ENCODE measurements at regions not wholly inside any gene's neighbourhood (a gene's known extent, or its start where the extent isn't known, plus 50 kb on each side); places are given as distances from the start of the nearest gene placed in this dataset.
"Not testable (repeated sequence)": the region's sequence is repeated elsewhere in the genome, so short reads cannot be mapped to it uniquely, and the experiment has no call there.

DNA sequence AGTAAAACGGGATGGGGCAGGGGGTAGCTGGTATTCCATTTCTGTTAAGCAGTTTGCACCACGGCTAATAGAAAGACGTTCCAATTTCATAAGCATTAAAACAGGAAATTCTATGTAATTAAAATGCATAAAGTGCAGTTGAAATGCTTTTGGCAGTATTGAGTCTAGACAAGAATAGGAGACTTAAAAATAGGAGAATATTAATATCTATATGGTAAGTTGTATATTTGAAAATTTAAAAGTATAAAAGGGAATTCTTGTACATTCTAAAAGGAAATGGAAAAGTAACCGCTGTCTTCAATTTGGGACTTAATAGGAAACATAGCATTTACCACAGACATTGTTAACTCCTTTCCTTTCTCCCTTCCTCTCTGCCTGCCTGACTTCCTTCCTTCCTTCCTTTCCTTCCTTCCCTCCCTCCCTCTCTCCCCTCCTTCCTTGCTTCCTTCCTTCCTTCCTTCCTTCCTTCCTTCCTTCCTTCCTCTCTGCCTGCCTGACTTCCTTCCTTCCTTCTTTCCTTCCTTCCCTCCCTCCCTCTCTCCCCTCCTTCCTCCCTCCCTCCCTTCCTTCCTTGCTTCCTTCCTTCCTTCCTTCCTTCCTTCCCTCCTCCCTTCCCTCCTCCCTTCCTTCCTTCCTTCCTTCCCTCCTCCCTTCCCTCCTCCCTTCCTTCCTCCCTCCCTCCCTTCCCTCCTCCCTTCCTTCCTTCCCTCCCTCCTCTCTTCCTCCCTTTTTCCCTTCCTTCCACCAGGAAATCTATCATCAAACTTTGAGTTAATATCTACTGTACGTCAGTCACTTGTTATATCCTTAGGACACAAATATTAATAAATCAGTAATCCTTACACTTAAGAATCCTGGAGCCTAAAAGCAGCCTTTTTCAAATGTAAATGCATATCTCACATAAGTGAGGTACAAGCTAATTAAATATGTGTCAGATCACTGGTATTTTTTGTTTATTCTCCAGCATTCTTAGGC, 1049.3 kb downstream of the GALC start:
- no peak for DNase-seq

GRCh38 chr14:86942936-86943335, 1050.0 kb downstream of the GALC start:
- no peak for DNase-seq

GRCh38 chr14:86940106-86940505, 1052.9 kb downstream of the GALC start:
- no peak for DNase-seq

DNA sequence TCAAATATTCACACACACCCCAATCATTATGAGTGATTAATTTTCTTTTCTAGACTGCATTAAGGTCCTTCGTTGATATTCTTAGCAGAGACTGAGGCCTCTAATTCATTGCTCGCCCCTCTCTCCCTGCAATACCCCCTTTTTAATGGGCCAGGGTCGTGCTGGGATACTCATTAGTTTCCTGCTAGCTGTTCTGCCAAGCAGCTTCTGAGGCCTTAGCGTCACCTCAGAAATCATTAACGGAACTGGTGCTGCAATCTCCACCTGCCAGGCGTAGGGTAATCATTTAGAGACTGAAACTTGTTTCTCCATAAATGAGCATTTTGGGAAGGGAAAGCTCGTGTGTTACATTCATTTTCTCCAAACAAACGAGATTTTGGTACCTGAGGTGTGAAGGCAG, 1054.7 kb downstream of the GALC start:
- no peak for DNase-seq

DNA sequence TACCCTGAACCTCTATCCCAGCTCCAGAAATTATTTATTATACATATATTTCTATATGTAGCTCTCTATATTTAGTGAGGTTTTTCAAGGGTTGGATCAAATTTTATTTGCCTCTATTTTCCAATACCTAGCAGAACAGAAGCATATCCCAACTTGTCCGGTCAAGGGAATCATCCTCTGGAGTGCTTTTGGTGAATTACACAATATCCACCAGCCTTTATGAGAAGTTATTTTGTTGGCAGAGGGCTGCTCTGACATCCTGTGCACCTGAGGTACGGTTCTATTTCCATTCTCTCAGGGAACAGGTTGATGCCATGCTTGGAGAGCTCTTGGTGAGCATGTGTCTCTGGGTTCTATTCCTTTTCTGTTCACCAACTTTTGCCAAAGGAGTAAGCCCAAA, 1056.4 kb downstream of the GALC start:
- DNase-seq: no peak

- no peak for DNase-seq
Observed at GRCh38 chr14:86935241-86935885, 1057.6 kb downstream of the GALC start.

- no peak for DNase-seq
Observed at GRCh38 chr14:86933958-86934595, 1058.9 kb downstream of the GALC start.

GRCh38 chr14:86933460-86933859, 1059.5 kb downstream of the GALC start:
- DNase-seq: no peak

DNA sequence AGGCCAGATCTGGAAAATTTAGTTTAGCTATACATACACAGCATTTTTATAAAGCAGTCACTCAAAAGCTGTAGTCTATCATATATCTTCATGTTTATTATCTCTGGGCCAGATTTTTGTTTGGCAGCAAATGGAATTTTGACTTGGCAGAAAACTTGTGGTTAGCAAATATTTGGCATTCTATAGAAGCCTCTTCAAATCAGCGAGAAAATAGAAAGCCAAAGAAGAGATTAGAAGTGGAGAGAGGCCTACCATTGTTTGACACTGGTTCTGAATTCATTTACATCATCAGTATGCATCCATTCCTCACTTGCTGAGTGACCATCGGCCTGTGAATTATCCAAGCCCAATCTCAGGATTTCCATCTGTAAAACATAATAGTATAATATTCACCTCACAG, 1077.6 kb downstream of the GALC start:
- DNase-seq: no peak

DNA sequence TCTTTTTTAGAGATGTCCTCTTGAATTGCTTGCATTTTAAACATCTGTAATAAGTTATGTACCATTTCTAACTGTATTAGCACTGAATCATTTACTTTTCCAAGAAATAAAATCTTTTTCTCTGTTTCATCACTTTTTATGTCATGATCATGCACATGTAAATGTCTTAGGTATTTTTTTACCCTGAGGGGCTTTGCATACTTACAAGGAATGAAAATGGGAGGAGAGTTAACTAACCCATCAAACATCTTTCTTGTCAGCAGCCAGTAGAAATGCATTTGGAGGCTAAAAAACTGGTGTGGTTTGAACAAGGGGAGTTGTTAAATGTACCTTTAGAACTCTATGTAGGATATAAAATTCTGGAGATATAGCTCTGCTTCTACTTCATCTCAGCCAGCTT, 1080.3 kb downstream of the GALC start:
- DNase-seq: no peak

DNA sequence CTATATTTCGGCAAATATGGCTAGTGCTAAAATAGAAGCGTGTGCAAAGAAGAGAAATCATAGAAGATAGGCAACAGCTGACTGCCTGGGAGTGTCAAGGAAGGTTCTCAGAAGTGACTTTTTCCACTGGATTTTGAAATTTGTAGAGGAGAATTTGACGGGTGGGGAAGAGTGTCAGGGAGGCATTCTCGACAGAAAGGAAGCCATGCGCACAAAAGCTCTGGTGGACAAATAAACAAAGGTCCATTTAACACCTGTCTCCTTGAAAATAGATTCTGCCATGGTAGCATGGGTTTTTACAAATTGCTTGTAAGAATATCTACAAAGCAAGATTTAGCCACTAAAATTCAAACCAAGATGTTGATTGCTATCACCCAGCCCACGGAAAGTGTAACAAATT, 1081.5 kb downstream of the GALC start:
- no peak for DNase-seq

GRCh38 chr14:86905386-86905926, 1087.5 kb downstream of the GALC start:
- DNase-seq: not testable (repeated sequence)

- DNase-seq: no peak
Observed at GRCh38 chr14:86902176-86902950, 1090.6 kb downstream of the GALC start.

DNA sequence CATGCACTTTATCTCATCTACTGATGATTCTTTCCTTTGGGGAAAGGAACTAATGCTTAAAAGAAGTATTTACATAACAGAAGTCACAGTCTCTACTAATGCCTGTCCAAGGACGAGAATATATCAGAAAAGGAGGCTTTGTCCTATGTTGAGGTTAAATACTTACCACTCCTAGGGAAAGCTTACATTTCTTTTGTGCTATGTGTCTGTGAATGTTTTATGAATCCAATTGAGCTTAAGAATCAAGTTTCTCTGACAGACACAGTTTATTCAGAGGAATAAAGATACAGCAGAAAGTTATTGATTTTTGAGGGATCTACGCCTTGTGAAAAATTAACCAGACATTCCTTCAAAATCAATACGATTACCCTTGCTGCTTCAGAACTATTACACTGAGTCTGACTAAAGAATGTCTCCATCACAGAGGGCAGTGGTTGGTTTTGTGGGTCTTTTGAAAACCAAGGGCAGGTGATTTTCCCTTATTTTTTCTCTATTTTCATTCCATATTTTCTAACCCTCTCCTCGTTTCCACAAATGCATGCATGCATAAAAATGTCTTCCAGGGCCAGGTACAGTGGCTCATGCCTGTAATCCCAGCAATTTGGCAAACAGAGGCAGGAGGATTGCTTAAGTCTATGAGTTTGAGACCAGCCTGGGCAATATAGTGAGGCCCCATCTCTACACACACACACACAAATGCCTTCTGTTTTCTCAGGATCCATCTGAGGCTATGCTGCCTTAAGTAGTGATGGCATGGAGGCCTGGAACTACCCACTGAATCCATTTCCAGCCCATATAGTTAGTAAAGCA, 1095.1 kb downstream of the GALC start:
- DNase-seq: no peak

DNA sequence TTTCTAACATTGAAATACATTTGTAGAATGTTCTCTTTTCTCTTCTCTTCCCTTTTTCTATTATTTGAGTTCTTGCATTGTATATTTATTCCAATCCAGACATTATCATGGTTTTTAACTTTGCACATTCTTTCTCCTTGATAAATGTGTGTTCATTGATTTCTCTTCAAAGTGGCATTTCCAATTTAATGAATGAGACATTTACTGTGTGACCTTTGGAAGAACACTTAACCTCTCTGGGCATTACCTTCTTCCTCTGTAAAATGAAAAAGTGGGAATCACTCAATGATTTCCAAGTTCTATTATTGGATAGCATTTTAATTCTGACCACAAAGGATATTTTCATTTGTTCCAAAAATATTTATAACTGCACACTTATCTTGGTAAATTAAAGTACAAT, 1095.8 kb downstream of the GALC start:
- DNase-seq: no peak

GRCh38 chr14:86896701-86897100, 1096.3 kb downstream of the GALC start:
- DNase-seq: no peak

GRCh38 chr14:86892152-86892956, 1100.6 kb downstream of the GALC start:
- no peak for DNase-seq

- DNase-seq: no peak
Observed at GRCh38 chr14:86885280-86885679, 1107.7 kb downstream of the GALC start.

DNA sequence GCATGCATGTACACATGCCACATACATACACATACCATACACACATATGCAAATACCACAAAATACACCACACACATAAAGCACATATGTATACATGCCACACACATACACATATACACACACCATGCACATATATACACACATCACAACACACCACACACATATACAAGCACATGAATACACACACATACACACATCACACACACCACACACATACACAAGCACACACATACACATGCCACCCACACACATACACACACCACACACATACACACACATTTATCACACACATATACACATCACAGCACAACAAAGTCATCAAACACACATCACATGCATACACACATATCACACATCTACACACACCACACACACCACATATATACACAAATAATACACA, 1108.5 kb downstream of the GALC start:
- no peak for DNase-seq

- DNase-seq: no peak
Observed at GRCh38 chr14:86882818-86883217, 1110.2 kb downstream of the GALC start.

- DNase-seq: no peak
Observed at GRCh38 chr14:86865934-86866333, 1127.0 kb downstream of the GALC start.
